Non-pigmented ciliary epithelial cell (primary cell): ENCODE measurements at regions not wholly inside any gene's neighbourhood (a gene's known extent, or its start where the extent isn't known, plus 50 kb on each side); places are given as distances from the start of the nearest gene placed in this dataset.

ENCODE experiments used
- DNase-seq: peaks from one replicate; pipeline ENCODE4 v3.0.0-alpha.2; 2010; ENCODE audit warnings: low read depth

DNA sequence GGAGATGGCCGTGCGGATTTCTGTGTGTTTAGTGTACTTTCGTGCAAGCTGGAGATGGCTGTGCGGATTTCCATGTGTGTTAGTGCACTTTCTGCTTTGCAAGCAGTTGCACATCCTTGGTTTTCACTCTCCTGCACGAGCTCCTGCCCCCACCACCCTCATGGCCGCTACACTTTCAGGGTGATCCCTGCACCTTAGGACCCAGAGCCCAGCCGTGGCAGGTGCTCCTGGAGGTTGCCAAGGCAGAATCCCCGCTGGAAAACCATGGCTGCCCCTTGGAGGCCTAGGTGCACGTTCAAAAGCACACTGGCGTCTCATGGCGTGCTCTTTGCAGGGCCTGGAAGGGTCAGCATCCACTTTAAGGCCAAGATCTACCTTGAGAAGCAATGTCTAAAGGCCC, 311.0 kb upstream of the TNRC6C start:
- DNase-seq = no peak

DNA sequence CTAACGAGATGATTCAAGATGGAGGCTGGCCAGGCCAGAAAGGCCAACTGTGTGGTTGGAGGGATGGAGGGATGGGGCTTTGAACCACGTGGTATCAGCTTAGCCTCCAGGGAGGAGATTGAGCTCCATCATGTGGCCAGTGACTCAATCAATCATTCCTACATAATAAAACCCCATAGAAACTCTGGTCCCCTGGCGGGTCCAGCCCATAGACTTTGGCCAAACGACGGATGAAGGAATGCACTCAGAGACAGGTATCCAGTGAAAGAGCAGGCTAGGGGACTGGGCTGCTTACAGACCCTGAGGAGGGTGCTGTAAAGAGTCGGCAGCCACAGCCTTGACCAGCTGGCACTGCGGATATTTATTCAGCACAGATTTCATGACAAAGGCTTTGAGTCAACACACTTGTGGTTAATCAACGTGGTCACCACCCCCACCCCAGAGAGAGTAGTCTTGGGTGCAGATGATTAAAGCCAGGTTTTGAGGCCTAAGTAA, 308.7 kb upstream of the TNRC6C start:
- DNase-seq = no peak

- no peak for DNase-seq
These were observed 306.5 kb upstream of the TNRC6C start for GRCh38 chr17:77651988-77652387.

DNA sequence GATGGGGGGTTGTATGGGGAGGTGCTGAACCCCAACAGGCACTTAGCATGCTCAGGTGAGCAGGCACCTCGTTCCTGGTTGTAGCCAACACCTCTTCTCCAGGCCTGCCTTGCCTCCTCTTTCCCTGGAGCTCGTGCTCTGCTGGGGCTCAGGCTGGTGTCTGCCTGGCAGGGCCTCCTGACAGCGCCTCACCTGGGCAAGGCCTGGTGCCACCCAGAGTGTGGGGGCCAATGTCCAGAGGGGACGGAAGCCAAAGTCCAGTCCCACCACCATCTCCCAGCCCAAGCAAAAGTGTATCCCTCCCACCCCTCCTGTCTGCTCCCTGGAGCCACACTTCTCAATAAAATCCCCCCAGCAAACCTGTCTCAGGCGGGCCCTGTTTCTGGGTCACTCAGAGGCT, 304.2 kb upstream of the TNRC6C start:
- no peak for DNase-seq

- no peak for DNase-seq
These were observed 303.7 kb upstream of the TNRC6C start for GRCh38 chr17:77654850-77655249.

DNA sequence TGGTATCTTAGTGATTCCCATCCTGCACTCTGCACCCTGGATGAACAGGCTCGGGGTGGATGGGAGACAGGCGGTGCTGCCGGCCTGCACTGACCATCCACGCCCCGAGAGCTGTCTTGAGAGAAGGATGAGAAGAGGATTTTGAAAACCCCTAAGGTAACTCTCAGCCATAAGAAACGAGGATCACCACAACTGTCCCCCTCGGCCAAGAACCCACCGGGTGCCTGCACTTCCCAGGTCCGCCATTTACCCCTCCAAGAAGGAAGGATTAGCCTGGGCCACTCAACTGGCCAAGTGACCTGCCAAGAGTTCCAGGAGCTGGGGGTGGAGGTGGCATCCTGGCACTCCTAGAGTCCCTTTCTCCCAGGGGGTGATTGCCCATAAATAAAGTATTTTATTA, 302.4 kb upstream of the TNRC6C start:
- DNase-seq = no peak

- no peak for DNase-seq
These were observed 300.7 kb upstream of the TNRC6C start for GRCh38 chr17:77657839-77658238.

GRCh38 chr17:77660524-77660923, 298.0 kb upstream of the TNRC6C start:
- no peak for DNase-seq

DNA sequence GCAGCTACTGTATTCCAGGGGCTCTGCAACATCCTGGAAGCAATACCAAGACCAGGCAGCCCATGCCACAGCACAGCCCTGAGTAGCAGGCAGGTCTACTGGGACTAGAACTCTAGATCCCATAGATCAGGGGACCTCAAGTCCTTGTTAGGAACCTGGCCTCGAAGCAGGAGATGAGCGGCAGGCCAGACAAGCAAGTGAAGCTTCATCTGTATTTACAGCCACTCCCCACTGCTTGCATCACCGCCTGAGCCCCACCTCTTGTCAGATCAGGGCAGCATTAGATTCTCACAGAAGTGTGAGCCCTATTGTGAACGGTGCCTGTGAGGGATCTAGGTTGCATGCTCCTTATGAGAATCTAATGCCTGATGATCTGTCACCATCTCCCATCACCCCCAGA, 295.7 kb upstream of the TNRC6C start:
- no peak for DNase-seq

DNA sequence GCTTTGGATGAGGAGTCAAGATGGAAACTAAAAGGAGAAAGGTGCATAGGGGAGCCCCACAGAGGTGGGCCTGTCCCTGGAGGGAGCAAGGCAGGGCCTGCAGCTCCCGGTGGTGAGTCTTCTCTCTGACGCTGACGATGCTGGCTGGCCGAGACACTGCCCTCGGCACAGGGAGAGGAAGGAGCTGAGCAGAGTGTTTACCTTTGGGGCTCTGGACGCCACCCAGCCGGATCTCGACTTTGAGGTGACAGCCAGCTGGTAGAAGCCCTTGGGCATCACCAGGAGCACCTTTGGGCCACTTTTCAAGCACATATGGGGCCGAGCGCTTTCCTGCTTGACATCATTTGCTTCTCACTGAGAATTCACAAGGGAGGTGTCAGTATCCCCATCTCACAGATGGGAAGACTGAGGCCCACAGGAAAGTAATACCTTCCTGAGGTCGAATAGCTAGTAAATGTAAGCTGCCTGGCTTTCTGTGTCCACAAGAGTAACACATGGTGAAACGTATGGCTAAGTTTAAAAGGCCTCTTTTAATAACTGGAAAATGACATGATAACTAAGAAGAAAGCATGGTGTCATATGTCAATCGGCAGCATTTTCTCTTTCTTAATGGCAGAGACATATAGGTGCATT, 294.3 kb upstream of the TNRC6C start:
- DNase-seq = no peak

DNA sequence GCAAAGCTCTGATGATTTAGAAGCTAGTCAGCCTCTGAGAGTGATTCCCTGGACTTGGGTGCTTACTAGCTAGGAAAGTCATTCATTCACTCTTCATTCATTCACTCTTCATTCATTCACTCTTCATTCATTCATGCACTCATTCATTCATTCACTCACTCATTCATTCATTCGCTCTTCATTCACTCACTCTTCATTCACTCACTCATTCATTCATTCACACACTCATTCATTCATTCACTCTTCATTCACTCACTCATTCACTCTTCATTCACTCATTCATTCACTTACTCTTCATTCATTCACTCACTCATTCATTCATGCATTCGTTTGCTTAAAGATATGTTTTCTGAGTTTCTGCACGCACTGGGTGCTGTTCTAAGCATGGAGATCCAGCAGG, 292.7 kb upstream of the TNRC6C start:
- DNase-seq = no peak

DNA sequence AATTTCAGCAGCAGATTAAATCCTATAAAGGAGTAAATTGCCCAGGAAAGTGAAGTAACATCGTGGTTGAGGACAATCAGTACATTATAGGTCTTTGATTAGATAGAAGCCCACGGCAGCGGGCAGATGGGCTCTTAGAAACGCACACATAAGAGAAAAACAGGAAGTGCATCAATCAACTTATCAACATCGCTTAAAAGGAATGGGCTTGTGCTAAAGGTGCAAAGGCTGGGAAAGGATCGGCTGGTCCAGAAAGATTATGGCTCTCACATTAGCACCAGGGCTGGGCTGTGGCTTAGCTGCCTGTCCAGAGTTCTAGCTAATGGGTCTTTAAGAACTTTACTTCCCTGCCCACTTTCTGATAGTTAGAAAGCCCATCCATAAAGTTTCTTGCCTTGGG, 292.0 kb upstream of the TNRC6C start:
- DNase-seq = no peak

- no peak for DNase-seq
These were observed 291.6 kb upstream of the TNRC6C start for GRCh38 chr17:77666881-77667395.

DNA sequence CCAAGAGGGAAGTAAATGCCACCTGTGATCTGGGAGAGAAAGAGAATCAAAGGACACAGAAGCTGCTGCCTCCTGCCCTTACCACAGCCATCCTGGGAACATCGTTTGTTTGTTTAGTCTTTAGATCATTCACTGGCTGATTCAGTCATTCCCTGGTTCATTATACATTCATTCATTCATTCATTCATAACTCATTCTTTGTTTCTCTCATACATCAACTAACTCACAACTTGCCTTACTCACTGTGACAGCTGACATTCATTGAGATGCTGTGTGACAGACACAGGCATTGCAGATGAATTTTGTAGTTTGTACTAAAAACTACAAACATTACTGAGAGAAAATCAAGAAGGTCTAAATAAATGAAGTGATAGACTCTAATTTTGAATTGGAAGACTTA, 291.0 kb upstream of the TNRC6C start:
- DNase-seq = no peak

DNA sequence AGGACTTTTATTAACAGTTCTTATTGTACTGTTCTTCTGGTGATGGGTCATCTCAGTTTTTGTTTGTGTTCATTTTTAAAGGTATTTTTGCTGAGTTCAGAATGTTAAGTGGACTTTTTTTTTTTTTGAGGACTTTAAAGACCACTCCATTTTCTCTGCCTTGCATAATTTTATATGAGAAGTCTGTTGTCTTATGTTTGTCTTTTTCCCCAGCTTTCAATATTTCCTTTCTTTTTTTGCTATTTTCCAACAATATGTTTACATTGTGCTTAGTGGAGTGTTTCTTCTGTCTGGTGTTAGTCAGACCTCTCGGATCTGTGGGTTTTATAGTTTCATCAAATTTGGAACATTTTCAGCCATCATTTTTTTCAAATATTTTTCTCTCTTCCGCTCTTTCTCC, 290.0 kb upstream of the TNRC6C start:
- no peak for DNase-seq

DNA sequence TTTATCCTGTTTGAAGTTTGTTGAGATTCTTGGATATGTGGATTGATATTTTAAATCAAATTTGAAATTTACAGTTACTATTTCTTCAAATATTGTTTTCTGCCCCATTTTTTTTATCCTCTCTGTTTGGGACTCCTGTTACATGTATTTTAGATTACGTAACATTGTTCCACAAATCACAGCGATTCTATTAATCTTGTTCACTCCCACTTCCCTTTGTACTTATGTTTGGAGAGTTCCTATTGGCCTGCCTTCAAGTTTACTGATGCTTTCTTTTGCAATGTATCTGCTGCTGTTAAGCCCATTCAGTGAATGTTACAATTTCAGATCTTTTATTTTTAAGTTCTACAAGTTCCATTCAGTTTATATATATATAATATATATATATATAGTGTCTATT, 288.3 kb upstream of the TNRC6C start:
- no peak for DNase-seq

- no peak for DNase-seq
These were observed 284.1 kb upstream of the TNRC6C start for GRCh38 chr17:77674358-77674757.

DNA sequence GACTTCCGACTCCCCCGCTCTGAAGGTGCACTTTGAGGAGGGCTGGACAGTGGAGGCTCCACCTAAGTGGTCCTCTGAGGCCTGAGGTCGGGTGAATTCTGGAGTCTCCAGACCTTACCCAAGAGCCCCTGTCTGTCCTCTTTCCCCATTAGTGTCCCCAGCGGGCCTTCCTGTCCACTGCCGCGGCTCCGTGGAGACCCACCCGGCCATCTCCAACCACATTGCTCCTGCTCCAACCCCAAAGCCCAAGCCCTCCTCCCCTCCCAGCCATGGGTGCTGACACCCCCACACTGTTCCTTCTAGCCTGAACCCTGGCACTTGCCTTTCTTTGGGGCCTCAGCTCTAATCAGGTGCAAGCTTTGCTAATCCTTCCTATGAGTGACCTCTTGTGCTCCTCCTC, 283.1 kb upstream of the TNRC6C start:
- no peak for DNase-seq

- DNase-seq = no peak
These were observed 282.7 kb upstream of the TNRC6C start for GRCh38 chr17:77675816-77676215.

GRCh38 chr17:77676237-77676661, 282.3 kb upstream of the TNRC6C start:
- no peak for DNase-seq

- no peak for DNase-seq
These were observed 281.3 kb upstream of the TNRC6C start for GRCh38 chr17:77677211-77677610.

DNA sequence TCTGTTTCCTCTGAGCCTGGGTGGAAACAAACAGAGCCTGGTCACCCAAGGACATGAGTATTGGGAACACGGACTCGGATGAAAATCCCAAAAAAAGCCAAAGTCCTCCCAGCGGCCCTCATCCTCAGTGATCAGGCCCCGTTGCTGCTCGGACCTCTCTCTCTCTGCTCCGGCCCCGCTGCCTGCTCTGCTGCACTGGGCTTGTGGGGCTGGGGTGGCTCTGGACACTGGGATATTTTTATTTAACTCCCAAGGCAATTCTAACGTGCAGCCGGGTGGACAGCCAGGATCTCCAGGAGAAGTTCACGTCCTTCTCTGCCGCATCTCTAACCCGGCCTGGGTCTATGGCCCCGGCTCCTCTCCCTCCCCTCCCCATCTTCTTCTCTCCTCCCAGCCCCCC, 280.9 kb upstream of the TNRC6C start:
- DNase-seq = no peak

DNA sequence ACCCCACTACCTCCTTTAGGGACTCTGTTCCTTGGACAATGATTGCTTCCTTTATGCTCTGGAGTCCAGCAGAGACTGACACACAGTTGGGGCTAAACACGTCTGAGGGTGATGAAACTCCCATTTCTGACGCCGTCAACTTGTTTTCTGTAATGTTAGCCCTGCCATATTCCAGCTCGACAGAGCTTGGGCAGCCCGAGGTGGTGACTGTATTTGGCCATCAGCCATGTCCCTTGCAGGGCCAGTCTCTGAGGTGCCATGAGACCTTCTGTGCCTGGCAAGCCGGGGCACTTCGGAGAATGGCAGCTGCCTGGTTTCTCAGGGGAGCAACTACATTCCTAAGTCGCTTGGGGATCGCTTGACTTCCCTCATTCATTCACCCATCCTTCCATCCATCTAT, 278.9 kb upstream of the TNRC6C start:
- no peak for DNase-seq

DNA sequence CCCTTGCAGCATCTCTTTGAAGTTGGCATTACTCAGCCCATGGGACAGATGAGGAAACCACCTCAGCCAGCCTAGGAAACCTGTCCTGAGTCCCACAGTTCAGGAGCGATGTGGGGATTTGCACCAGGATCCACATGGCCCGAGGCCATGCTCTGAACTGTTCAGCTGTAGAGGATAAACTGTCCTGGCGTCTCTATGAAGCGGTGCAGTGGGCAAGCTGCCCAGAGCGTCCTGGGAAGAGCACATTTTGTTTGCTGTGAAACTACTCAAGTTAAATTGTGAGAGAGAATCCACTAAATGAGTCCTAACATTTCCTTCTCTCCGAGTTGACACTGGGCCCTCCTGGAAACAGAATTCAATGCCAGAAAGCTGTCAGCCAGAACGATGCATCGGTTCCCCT, 276.6 kb upstream of the TNRC6C start:
- DNase-seq = no peak
